ENCODE measurements at regions not wholly inside any gene's neighbourhood (a gene's known extent, or its start where the extent isn't known, plus 50 kb on each side); places are given as distances from the start of the nearest gene placed in this dataset.
A peak's percentile ranks its signal among the peaks of the same experiment; 100 is the strongest.

DNA sequence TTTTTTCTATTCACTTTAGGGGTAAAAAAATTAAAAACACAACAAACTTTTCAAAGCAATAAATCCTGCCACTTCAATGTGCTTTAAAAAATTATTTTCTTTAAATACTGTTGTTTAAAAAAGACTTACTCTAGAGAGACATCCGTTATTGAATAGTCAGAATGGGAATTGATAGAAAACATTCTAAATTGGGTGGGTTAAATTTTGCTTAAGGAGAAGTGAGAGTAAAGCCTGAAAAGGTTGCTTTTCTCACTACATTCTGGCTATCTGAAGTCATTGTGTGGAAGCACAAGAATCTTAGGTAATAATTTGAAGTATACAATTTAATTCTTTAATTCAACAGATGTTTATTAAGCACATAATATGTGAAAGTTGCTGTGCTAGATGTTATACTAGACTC lies 509.3 kb downstream of the NR2F1-AS1 start:
- Histone ChIP-seq H3K36me3 (replicated peaks in 1 of 2; ENCODE audit: control insufficient read depth in 2 of 2, insufficient read depth in 2 of 2, low read length in 2 of 2) (no peaks in the 10 kb centered on the region), H4K91ac (ENCODE audit: low read depth, low read length, poor library complexity) (no peak overlapping the region), H3K18ac (ENCODE audit: low read length) (no peak overlapping the region), H2BK12ac (ENCODE audit: low read length) (no peak overlapping the region), H2BK15ac (ENCODE audit: low read length) (no peak overlapping the region), H3K9ac (ENCODE audit: low read depth, low read length, poor library complexity) (no peak overlapping the region), H3K14ac (ENCODE audit: low read length) (no peak overlapping the region), H3K4me2 (ENCODE audit: insufficient read depth, low read length, poor library complexity, severe bottlenecking) (no peak overlapping the region), H3K4me3 (ENCODE audit: low read length in 2 of 2) (no peak overlapping the region), H3K23ac (ENCODE audit: low read depth, low read length, poor library complexity) (no peak overlapping the region), H3K27me3 (ENCODE audit: control insufficient read depth in 3 of 3, insufficient read depth in 3 of 3, low read depth in 1 of 3, low read length in 3 of 3) (no peaks in the 10 kb centered on the region), H3K4me1 (ENCODE audit: control insufficient read depth in 2 of 2, insufficient read depth in 1 of 2, low read depth in 1 of 2, low read length in 2 of 2) (no peaks in the 10 kb centered on the region), H3K4ac (ENCODE audit: low read length) (no peak overlapping the region), H3K27ac (replicated peaks; ENCODE audit: low read length) (no peak overlapping the region), H2AFZ (ENCODE audit: low read length) (no peak overlapping the region), H4K8ac (ENCODE audit: low read depth, low read length) (no peak overlapping the region), H2BK120ac (ENCODE audit: low read depth, low read length) (no peak overlapping the region), H2BK5ac (ENCODE audit: low read length) (no peak overlapping the region), H2AK5ac (ENCODE audit: low read depth, low read length) (no peak overlapping the region), H3K79me1 (ENCODE audit: low read depth, low read length) (no peaks in the 10 kb centered on the region), H3K9me3 (replicated peaks in 1 of 2; ENCODE audit: control insufficient read depth in 2 of 2, insufficient read depth in 1 of 2, low read depth in 1 of 2, low read length in 2 of 2) (no peaks in the 10 kb centered on the region)
- no CpG with 5 or more reads among the region's 1 CpG for WGBS, 2 donors (ENCODE audit: extremely low coverage in 2 of 2, insufficient read length in 2 of 2, insufficient replicate concordance in 1 of 2)
- DNase-seq (ENCODE audit: low spot score): no peak

DNA sequence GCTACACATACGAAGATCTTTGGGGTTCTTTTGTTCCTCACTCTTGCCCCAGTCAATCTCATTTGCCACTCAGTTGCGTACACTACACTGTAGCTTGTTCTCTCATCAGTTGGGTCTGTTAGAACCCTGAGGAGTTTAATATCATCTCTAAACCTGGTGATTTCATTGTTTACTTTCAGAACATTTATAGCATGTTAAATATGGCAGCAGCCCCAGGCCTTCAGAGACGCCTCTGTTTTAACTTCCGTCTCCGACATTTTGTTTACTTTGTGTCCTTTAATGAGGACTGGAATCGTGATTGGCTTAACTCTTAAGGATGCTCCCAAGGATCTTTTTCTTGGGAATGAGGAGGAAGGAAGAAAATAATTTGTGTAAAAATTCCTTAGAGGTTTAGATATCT lies 510.1 kb downstream of the NR2F1-AS1 start:
- Histone ChIP-seq H3K9me3 (replicated peaks in 1 of 2; ENCODE audit: control insufficient read depth in 2 of 2, insufficient read depth in 1 of 2, low read depth in 1 of 2, low read length in 2 of 2) (no peaks in the 10 kb centered on the region), H3K27ac (replicated peaks; ENCODE audit: low read length) (no peak overlapping the region)

DNA sequence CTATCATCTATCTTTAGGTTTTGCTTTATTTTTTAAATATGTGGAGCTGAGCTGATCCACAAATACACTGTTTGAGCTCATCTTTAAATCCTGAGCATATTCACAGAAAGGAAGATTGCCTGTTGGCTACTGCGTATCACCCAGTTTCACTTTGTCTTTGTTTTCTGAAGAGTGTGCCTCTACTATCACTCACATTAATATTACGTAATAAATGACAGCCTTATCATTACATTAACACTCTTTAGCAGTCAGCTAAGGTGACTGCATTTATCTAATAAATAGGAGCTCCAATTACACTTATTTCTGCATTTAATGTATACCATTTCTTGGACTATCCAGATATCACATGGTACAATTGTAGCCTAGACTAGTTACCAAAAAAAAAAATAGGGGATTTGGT lies 511.7 kb downstream of the NR2F1-AS1 start:
- Histone ChIP-seq H2BK15ac (ENCODE audit: low read length) (no peak overlapping the region), H3K14ac (ENCODE audit: low read length) (no peak overlapping the region), H2BK5ac (ENCODE audit: low read length) (no peak overlapping the region), H3K18ac (ENCODE audit: low read length) (no peak overlapping the region), H3K9me3 (replicated peaks in 1 of 2; ENCODE audit: control insufficient read depth in 2 of 2, insufficient read depth in 1 of 2, low read depth in 1 of 2, low read length in 2 of 2) (no peaks in the 10 kb centered on the region), H3K23ac (ENCODE audit: low read depth, low read length, poor library complexity) (no peak overlapping the region), H3K36me3 (replicated peaks in 1 of 2; ENCODE audit: control insufficient read depth in 2 of 2, insufficient read depth in 2 of 2, low read length in 2 of 2) (no peaks in the 10 kb centered on the region), H3K27ac (replicated peaks; ENCODE audit: low read length) (no peak overlapping the region), H2BK12ac (ENCODE audit: low read length) (no peak overlapping the region), H3K79me1 (ENCODE audit: low read depth, low read length) (no peaks in the 10 kb centered on the region), H3K9ac (ENCODE audit: low read depth, low read length, poor library complexity) (no peak overlapping the region), H2AK5ac (ENCODE audit: low read depth, low read length) (no peak overlapping the region), H4K8ac (ENCODE audit: low read depth, low read length) (no peak overlapping the region), H2AFZ (ENCODE audit: low read length) (peak overlapping the region; percentile 24), H3K4me2 (ENCODE audit: insufficient read depth, low read length, poor library complexity, severe bottlenecking) (no peak overlapping the region), H4K91ac (ENCODE audit: low read depth, low read length, poor library complexity) (no peak overlapping the region), H2BK120ac (ENCODE audit: low read depth, low read length) (no peak overlapping the region), H3K4ac (ENCODE audit: low read length) (no peak overlapping the region), H3K27me3 (ENCODE audit: control insufficient read depth in 3 of 3, insufficient read depth in 3 of 3, low read depth in 1 of 3, low read length in 3 of 3) (no peaks in the 10 kb centered on the region), H3K4me1 (ENCODE audit: control insufficient read depth in 2 of 2, insufficient read depth in 1 of 2, low read depth in 1 of 2, low read length in 2 of 2) (no peaks in the 10 kb centered on the region), H3K4me3 (ENCODE audit: low read length in 2 of 2) (no peak overlapping the region)
- DNase-seq (ENCODE audit: low spot score): no peak
- WGBS, 2 donors (ENCODE audit: extremely low coverage in 2 of 2, insufficient read length in 2 of 2, insufficient replicate concordance in 1 of 2): no CpG with 5 or more reads among the region's 2 CpGs

More for the DNA sequence above, 510.1 kb downstream of the NR2F1-AS1 start:
- H3K18ac ChIP-seq (ENCODE audit: low read length): no peak overlapping the region
- no peak for DNase-seq (ENCODE audit: low spot score)
- no peak overlapping the region for H2BK15ac ChIP-seq (ENCODE audit: low read length)
- H2BK12ac ChIP-seq (ENCODE audit: low read length): no peak overlapping the region
- H2BK5ac ChIP-seq (ENCODE audit: low read length): no peak overlapping the region
- H3K14ac ChIP-seq (ENCODE audit: low read length): no peak overlapping the region
- no peak overlapping the region for H3K4ac ChIP-seq (ENCODE audit: low read length)
- no peak overlapping the region for H2BK120ac ChIP-seq (ENCODE audit: low read depth, low read length)
- no peak overlapping the region for H2AFZ ChIP-seq (ENCODE audit: low read length)
- no peaks in the 10 kb centered on the region for H3K79me1 ChIP-seq (ENCODE audit: low read depth, low read length)
- H3K9ac ChIP-seq (ENCODE audit: low read depth, low read length, poor library complexity): no peak overlapping the region
- H3K4me1 ChIP-seq (ENCODE audit: control insufficient read depth in 2 of 2, insufficient read depth in 1 of 2, low read depth in 1 of 2, low read length in 2 of 2): no peaks in the 10 kb centered on the region
- no peak overlapping the region for H4K91ac ChIP-seq (ENCODE audit: low read depth, low read length, poor library complexity)
- no peak overlapping the region for H2AK5ac ChIP-seq (ENCODE audit: low read depth, low read length)
- no peak overlapping the region for H3K23ac ChIP-seq (ENCODE audit: low read depth, low read length, poor library complexity)
- H3K4me3 ChIP-seq (ENCODE audit: low read length in 2 of 2): no peak overlapping the region
- WGBS, 2 donors (ENCODE audit: extremely low coverage in 2 of 2, insufficient read length in 2 of 2, insufficient replicate concordance in 1 of 2): no CpG with 5 or more reads among the region's 6 CpGs
- no peaks in the 10 kb centered on the region for H3K36me3 ChIP-seq (replicated peaks in 1 of 2; ENCODE audit: control insufficient read depth in 2 of 2, insufficient read depth in 2 of 2, low read length in 2 of 2)
- no peak overlapping the region for H3K4me2 ChIP-seq (ENCODE audit: insufficient read depth, low read length, poor library complexity, severe bottlenecking)
- H3K27me3 ChIP-seq (ENCODE audit: control insufficient read depth in 3 of 3, insufficient read depth in 3 of 3, low read depth in 1 of 3, low read length in 3 of 3): no peaks in the 10 kb centered on the region
- H4K8ac ChIP-seq (ENCODE audit: low read depth, low read length): no peak overlapping the region

DNA sequence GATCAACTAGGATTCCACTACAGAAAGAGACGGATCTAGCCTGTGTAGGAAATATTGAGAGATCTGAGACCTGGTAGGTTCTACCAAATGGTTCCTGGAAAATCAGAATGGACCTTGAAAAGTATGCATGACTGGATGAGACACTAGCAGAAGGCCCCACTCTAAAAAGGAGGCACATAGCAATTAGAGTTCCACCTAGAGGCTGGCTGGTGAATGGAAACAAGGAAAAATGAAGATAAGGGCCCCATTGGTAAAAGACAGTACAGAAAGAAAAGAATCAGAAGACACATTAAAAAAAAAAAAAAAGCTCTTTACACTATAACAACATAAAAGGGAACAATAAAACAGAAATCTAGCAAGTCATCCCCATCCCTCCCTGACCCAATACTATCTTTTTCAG lies 518.5 kb downstream of the NR2F1-AS1 start:
- H2BK5ac ChIP-seq (ENCODE audit: low read length): no peak overlapping the region
- no peak for DNase-seq (ENCODE audit: low spot score)
- H3K18ac ChIP-seq (ENCODE audit: low read length): no peak overlapping the region
- no peaks in the 10 kb centered on the region for H3K27me3 ChIP-seq (ENCODE audit: control insufficient read depth in 3 of 3, insufficient read depth in 3 of 3, low read depth in 1 of 3, low read length in 3 of 3)
- H3K4me1 ChIP-seq (ENCODE audit: control insufficient read depth in 2 of 2, insufficient read depth in 1 of 2, low read depth in 1 of 2, low read length in 2 of 2): peaks cover 0 to 1% of the 10 kb centered on the region in 2 donors
- no peak overlapping the region for H4K8ac ChIP-seq (ENCODE audit: low read depth, low read length)
- H3K4me2 ChIP-seq (ENCODE audit: insufficient read depth, low read length, poor library complexity, severe bottlenecking): no peak overlapping the region
- H3K27ac ChIP-seq (replicated peaks; ENCODE audit: low read length): no peak overlapping the region
- no peaks in the 10 kb centered on the region for H3K79me1 ChIP-seq (ENCODE audit: low read depth, low read length)
- H3K36me3 ChIP-seq (replicated peaks in 1 of 2; ENCODE audit: control insufficient read depth in 2 of 2, insufficient read depth in 2 of 2, low read length in 2 of 2): no peaks in the 10 kb centered on the region
- H3K14ac ChIP-seq (ENCODE audit: low read length): no peak overlapping the region
- no peak overlapping the region for H3K4ac ChIP-seq (ENCODE audit: low read length)
- H3K4me3 ChIP-seq (ENCODE audit: low read length in 2 of 2): no peak overlapping the region
- no peak overlapping the region for H2BK120ac ChIP-seq (ENCODE audit: low read depth, low read length)
- H4K91ac ChIP-seq (ENCODE audit: low read depth, low read length, poor library complexity): no peak overlapping the region
- no peak overlapping the region for H2AK5ac ChIP-seq (ENCODE audit: low read depth, low read length)
- H3K9ac ChIP-seq (ENCODE audit: low read depth, low read length, poor library complexity): no peak overlapping the region
- no peaks in the 10 kb centered on the region for H3K9me3 ChIP-seq (replicated peaks in 1 of 2; ENCODE audit: control insufficient read depth in 2 of 2, insufficient read depth in 1 of 2, low read depth in 1 of 2, low read length in 2 of 2)
- no peak overlapping the region for H2BK15ac ChIP-seq (ENCODE audit: low read length)
- H2AFZ ChIP-seq (ENCODE audit: low read length): peak overlapping the region; percentile 21
- H2BK12ac ChIP-seq (ENCODE audit: low read length): no peak overlapping the region
- H3K23ac ChIP-seq (ENCODE audit: low read depth, low read length, poor library complexity): no peak overlapping the region
- no CpG with 5 or more reads among the region's 1 CpG for WGBS, 2 donors (ENCODE audit: extremely low coverage in 2 of 2, insufficient read length in 2 of 2, insufficient replicate concordance in 1 of 2)

Measured in neuronal stem cell (in vitro differentiated cells).